HG03135 (cell line): ENCODE measurements at regions not wholly inside any gene's neighbourhood (a gene's known extent, or its start where the extent isn't known, plus 50 kb on each side); places are given as distances from the start of the nearest gene placed in this dataset.

Source experiments
- ATAC-seq: cut with Tn5 transposase; IDR thresholded peaks from one replicate; pipeline ENCODE4 v1.9.1; 2021; ENCODE audit warnings: mild to moderate bottlenecking, moderate library complexity; ENCODE audit not compliant: unreplicated experiment

DNA sequence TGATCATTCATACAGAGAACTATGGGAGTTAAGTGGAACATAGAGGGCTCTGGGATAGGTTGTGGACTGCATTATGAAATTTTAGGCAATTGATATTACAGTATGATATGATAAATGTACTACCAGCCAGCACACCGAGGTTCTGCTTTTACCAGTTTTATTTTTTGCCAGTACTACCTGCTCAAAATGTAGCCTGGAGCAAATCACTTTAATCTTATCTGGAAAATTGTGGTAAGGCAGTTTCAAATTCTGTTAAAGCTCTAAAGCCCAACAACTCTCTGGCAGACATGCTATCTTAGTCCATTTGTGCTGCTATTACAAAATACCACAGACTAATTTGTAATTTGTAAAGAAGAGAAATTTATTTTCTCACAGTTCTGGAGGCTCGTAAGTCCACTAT lies 474.9 kb upstream of the CWC22 start:
- ATAC-seq = no peak

DNA sequence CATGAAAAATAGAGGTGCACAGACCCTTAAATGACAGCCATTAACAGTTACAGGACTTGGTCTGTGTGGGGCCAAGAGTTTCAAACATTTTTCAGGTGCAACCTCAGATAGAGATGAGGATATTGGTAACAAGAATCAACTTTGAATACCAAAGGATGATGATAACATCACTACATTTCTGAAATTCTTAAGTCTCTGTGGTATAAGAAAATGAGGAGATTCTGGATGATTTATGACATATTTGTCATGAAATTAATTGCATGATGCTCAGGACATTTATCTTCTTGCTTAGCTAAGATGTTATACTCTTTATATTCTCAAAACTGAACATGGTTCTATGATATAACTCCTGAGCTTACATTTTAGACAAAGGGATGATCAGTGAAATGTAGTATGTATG lies 471.8 kb upstream of the CWC22 start:
- no peak for ATAC-seq

DNA sequence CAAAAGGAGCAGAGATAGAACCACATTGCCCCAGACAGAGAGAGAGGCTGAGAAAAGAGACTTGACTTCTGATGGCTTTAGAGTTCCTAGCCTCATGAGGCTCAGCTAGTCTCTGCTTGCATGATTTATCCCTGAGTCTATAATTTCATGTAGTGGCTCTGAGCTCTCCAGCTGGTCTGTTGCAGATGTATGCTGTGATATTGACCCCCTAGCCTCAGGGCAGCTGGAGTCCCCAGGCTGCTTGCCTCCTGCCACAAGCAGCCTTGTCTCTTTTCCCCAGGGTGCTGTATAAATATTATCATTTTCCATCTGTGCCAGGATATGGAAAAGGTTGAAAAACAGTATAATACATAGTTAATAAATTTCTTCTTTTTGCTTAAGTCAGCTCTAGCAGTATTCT lies 467.6 kb upstream of the CWC22 start:
- no peak for ATAC-seq

DNA sequence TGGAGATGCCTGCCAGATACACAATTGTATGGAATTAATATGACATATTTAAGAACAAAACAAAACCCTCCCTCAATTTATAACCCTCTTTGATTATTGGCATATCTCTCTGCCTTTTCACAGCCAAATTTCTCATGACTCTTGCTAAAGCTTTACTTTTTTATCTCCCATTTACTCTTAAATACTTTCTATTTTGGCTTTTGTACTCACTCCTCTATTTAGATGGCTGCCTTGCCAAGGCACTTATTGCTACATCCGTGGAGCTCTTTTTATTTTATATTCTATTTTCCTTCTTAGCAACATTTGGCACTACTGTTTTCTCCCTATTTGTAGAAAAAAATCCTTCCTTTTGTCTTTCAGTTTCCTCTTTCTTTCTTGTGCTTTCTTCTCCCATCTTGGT lies 466.4 kb upstream of the CWC22 start:
- no peak for ATAC-seq

DNA sequence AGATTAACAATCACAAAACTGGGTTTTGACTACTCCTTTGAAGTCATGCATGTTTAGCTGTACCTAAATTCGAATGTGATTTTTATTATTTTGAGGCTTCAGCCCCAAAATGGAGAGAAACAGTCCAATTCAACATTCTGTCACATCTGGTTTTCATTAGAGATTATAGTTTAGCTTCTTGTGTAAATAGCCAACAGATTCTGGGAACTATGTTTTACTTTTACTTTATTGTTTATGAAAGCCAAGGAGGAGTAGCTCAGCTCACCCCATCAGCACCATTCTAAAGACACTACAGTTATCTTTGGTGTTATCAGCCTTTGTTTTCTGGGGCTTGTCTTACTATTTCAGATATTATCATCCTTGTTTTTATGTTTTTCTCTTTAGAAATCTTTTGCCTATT lies 465.0 kb upstream of the CWC22 start:
- ATAC-seq = no peak

DNA sequence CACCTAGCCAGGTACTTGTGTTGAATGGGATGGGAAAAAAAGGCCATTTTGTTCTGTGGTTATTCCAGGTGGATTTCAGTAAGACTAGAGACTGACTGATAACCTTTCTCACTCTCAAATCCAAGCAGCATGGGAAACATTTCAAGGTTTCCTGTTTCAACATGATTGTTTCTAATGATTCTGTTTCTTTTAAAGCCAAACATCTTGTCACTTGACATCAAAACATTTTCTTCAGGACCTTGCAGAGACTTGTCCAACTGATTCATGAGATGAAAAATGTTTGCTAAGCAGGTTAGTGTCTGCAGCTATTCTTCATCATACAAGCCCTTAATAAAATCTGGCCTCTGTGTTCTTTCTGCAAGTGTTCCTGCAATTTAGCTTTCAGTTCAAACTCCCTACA lies 456.5 kb upstream of the CWC22 start:
- ATAC-seq = no peak

DNA sequence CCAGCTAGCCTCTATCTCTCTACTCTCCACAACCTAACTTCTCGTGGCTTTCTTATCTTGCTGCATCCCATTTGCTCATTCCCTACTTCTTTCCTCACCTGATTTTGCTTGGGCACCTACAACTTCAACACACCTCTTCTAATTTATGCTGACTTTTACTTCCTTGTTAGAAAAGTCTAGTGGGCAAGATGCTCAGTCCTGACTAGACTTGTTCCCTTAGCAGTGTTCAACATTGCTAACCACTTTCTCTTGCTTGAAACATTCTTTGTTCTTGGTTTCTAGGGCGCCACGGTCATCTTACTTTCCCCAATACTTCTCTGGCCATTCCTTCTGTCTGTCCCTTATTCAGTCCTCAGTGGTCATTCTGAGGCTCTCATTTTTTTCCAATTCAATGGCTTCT lies 454.7 kb upstream of the CWC22 start:
- ATAC-seq = no peak

DNA sequence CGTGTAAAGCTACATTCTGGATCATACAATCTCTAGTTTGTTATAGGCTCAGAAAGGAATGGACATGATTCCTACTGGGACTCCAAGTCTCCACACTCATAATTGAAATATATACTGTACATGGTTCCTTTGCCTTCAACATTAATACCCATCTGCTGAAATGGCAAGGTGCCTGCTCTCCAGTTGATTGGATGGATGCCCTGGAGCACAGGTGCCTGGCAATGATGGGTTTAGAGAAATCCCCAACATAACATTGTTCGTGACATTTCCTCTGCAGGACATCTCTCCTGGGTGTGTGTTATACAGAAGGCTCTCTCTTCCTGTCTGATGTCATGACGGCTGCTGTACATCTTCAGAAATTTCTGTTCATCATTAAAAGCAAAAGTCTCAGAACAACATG lies 449.7 kb upstream of the CWC22 start:
- ATAC-seq = no peak

DNA sequence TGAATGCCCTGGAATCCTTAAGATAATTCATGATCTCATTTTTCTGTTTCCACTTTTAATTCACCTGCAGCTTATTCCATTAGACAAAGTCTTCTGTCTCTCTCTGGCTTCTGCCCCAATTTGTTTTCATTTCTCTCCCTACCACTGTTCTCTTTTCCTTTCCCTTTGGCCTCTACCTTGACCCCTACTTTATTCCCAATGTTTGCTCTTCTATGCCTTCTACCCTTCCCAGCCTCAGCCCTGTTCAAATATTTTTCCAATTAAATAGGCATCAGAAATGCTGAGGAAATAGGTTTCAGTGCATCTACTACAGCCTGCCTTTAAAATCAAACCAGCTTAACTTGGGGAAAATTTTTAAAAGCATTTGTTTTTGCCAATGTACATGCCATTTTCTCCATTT lies 443.7 kb upstream of the CWC22 start:
- no peak for ATAC-seq

DNA sequence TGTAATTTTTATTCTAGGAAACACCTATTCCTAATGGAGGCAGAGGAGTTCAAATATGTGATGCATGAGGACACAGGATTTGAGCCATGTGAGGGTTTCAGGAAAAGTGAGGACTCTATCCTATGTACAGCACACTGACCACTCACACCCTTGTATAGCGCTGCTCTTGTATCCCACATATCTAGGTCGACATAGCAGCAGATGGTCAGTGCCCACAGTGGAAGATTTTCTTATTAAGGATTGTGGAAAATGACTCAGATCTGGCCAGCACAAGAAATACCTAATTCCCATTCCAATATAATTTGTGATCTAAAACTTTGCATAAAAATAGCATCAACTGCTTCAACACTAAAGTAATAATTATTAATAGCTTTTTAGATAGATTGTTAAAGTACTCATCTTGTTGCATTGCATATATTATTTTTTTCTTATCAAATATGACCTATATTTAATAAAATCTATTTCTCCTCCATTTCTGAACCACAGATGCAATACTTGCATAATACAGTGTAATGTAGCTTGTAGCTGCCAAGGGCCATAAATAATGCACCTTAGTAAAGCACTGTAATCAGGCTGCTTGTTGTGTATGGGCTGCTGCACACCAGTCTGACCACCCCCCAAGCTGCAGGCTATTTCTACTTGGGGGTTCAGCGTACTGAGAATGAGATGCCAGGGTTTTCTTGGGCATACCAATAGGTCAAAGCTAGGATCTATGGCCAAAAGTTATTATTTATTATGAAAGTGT lies 442.2 kb upstream of the CWC22 start:
- no peak for ATAC-seq

DNA sequence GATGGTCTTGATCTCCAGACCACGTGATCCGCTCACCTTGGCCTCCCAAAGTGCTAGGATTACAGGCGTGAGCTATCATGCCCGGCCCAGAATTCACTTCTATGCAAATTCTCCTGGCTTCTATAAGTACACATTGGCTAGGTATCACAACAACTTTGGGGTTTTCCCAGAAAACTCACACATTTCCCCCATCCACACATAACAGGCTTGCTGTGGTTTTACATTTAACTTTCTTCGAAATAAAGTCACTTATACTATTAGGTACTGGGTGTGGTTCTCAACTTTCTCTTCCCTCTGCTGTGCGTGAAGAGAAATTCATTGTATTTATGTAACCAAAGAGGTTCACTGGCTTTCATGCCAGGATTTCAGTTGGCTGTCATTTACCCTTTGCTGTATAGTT lies 439.4 kb upstream of the CWC22 start:
- ATAC-seq = no peak

DNA sequence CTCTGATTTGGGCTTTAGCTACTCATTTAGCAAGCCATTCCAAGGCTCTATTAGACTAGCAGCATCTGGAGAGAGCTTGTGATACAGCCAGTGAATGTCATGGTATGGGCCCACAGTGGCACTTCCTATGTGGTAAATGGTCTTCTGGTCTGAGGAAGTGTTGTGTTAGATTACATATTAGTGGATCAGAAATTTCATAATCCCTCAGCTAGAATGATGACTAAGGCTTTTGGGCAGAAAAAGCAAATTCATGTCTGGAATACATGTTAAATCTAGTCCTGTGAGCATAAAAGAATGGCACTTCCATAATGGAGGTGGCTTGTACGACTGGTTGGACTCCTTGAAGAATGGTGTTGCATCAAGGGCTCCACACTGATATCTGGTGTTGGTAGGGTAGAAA lies 436.8 kb upstream of the CWC22 start:
- no peak for ATAC-seq

DNA sequence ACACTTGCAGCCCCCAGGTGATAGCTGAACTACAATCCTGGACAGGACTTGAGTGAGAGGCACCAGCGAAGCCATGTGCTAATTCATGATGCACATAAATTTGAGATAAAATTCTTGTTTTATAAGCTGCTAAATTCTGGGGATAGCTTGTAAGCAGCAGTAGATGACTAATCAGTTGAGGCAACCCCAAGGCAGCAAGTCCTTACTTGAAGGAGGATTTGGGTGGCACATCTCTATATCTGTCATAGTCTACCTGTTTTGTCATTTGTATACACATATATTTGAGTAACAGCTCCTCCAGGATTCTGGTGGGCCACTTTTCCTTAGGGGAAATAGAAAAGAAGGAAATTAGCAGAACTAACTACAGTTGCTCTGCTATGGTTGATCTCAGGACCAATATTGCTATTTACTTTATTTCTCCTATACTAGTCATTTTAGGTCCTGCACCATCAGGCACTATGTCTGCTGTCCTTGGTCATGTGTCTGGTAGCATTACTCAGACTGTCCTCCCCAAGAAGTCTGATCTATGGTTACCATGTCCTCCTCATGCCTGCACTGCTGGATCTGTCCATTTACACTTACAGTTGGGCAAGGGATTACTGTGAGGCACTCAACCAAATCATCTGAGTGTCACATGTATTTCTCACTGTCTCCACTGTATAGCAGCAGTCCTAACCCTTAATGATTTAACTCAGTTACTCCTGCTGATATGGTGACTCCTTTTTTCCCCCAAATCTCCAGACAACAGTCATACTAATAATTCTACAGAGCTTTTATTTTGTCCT lies 436.0 kb upstream of the CWC22 start:
- no peak for ATAC-seq

DNA sequence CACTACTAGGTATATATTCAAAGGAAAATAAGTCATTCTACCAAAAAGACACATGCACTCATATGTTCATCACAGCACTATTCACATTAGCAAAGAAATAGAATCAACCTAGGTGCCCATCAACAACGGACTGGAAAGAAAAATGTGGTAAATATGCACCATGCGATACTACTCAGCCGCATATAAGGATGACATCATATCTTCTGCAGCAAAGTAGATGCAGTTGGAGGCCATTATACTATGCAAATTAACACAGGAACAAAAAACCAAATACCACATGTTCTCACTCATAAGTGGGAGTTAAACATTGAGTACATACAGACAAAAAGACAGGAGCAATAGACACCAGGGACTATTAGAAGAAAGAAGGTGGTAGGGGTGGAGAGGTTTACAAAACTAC lies 412.1 kb upstream of the CWC22 start:
- ATAC-seq = no peak

DNA sequence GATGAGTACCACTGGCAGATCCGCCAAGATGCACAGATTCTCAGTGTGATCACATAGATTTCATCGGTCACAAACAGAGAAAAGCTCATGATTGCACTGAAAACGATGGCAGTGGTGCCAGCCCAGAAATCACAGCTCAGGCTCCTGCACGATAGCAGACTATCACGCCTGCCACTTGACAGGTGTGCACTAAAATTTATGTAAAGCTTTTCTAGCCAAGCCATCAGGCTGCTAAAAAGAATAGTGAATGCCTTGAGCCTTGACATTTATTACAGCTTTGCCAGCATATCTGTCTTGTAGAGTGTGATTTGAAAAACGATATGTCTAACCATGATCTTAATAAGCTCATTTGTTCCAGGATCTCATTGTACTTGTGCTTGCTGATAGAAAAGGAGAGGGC lies 409.5 kb upstream of the CWC22 start:
- no peak for ATAC-seq

DNA sequence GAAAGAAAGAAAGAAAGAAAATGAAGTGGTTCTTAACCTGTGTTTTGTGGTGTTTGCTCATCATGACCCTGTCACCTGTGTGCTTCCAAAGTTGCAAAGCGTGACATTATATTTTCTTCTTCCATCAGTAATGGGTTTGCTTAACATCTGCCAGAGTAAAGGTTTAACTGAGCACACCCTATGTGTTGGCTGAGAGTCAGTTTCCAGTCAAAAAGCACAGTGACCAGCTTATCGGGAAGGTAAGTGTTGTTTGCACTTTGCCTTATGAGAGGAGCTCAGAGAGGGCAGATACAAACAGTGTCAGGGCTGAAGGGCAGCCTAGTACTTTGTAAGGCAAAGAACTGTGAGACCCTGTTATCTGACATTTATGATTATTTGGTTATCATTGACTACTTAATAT lies 406.2 kb upstream of the CWC22 start:
- ATAC-seq = no peak

DNA sequence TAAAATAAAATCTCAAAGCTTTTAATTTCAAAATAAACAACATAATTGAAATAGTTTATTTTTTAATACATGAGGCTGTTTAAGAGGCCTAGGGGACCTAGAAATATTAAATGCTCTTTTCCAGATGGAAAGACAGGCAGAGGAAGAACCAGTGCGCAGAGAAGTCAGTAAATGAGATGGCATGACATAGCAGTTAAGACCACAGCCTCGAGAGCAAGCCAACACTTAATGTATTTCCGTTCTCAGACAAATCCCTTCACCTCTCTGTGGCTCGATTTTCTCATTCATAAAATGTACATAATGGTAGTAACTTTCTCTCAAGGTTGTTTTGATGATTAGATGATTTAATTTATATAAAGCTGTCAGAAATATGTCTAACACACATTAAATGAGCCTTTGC lies 405.1 kb upstream of the CWC22 start:
- no peak for ATAC-seq

DNA sequence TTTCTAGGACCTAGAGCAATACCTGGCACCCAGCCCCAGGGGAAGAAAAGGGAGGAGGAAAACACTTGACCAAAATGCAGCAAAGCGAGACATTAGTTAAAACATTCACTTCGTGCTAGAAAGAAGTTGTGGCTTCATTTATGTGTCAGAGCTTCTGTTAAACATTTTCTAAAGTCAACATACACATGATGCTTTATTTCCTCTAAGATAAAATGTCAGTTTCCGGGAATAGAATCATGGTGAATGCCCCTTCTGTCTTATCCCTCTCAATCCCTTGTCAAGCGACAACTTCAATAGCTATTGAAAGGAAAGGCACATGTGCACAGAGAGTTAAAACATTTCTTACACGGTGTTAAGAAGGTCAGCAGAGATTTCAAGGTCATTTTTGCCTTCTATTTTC lies 404.6 kb upstream of the CWC22 start:
- ATAC-seq = peak; percentile 73

DNA sequence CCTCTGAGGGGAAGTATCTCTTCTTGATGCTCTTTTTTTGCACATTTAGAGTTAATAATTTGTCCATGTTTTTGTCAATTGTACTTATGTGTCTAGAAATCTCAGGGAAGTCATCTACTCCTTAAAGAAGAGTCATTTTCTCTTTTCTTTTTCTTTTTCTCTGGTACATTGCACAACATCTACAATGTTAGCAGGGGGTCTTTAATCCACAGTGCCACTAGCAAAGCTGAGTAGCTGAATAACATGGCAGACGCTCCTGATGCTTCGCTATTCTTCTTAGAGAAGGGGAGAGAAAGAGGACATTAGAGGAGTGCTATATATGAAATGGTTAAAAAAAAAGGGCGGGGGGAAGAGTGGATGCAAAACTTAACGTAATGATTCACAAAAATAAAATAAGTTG lies 399.6 kb upstream of the CWC22 start:
- no peak for ATAC-seq

DNA sequence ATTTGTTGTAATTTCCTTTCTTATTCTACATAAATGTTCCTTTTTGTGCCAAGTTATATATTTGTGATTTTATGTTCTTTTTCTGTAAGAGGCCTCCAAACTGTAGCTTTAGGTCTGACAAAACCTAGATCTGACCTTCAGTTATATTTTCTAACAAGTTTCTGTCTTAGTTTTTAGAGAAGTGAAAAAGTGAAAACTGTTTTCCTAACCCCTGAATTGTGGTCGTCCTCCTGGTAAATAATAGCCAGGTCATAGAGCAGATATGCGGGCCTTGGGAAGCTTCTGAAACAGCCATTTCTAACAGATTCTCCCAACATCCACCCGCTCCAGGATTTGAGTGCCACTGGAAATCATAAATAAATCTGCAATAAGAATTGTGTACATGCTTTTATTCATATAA lies 398.4 kb upstream of the CWC22 start:
- no peak for ATAC-seq

DNA sequence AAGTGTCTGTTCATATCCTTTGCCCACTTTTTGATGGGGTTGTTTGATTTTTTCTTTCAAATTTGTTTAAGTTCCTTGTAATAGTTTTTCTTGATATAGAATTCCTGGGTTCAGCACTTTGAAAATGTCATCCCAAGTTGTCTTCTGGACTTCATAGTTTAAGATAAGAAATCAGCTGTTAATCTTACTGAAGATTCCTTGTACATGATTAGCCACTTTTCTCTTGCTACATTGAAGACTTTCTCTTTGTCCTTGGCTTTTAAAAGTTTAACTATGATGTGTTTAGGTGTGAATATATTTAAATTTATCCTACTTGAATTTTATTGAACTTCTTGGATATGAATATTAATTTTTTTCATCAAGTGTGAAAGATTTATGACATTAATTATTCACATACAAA lies 387.2 kb upstream of the CWC22 start:
- no peak for ATAC-seq

DNA sequence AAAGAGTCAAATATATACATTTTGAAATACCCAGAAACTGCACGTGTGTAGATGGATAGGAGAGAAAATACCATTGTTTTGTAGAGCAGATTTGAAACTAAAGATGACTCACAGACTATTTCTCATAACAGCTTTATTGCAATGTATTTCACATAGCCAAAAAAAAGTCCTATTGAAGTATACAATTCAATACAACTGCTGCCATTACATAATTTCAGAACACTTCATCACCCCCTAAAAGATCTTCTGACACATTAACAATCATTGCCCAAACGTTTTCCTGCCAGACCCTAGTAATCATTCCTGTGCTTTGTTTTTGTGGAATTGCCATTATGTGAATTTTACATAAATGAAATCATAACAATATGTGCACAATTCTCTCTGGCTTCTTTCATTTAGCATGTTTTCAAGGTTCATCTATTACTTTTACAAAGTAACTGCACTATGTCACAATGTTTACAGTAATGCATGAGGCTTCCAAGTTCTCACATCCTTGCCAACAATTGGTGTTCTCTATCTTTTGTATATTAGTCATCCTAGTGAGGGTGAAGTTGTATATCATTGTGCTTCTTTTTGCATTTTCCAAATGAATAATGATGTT lies 378.6 kb upstream of the CWC22 start:
- ATAC-seq = no peak
